ENCODE measurements at regions not wholly inside any gene's neighbourhood (a gene's known extent, or its start where the extent isn't known, plus 50 kb on each side); places are given as distances from the start of the nearest gene placed in this dataset.

DNA sequence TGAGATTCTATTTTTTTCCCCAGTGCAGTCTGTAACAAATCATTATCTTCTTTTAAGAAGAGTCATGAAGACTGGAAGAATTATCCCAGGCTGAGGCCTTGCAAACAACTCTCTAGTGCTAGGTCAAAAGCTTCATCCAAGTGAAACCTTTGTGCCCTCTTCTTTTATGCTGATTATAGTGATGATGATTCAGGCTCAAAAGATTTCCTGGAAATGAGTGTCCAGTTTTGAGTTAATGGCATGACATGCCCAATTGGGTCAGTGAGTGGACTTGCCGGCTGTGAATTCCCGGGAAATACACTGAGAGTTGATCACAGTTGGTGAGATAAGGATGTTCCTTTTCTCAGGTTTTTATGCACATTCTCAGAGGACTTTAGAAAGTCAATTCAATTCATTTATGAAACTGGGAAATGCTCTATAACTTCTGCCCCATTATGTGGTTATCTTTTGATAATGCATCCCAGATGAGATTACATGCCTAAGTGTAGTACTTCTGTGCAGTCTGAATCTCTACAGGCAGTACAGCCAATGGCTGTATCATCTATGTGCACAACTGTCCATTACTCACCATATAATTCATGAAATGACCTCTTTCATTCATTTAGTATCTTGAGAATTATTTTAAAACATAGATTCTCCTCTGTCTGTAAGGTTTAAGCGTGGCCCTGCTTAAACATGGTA is 66.2 kb downstream of the S1PR1 start:
- TF ChIP-seq, protein P1, sequence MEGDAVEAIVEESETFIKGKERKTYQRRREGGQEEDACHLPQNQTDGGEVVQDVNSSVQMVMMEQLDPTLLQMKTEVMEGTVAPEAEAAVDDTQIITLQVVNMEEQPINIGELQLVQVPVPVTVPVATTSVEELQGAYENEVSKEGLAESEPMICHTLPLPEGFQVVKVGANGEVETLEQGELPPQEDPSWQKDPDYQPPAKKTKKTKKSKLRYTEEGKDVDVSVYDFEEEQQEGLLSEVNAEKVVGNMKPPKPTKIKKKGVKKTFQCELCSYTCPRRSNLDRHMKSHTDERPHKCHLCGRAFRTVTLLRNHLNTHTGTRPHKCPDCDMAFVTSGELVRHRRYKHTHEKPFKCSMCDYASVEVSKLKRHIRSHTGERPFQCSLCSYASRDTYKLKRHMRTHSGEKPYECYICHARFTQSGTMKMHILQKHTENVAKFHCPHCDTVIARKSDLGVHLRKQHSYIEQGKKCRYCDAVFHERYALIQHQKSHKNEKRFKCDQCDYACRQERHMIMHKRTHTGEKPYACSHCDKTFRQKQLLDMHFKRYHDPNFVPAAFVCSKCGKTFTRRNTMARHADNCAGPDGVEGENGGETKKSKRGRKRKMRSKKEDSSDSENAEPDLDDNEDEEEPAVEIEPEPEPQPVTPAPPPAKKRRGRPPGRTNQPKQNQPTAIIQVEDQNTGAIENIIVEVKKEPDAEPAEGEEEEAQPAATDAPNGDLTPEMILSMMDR (CRISPR knock-in tag; IDR thresholded peaks at IDR 0.05) = no peak
- TF ChIP-seq DPF2 (CRISPR knock-in tag; IDR thresholded peaks at IDR 0.05; ENCODE audit: borderline replicate concordance, low read depth) (no peak), MXD4 (CRISPR knock-in tag; IDR thresholded peaks at IDR 0.05) (no peak), FOXJ3 (CRISPR knock-in tag; IDR thresholded peaks at IDR 0.05; ENCODE audit: borderline replicate concordance) (no peak), ZNF12 (CRISPR knock-in tag; IDR thresholded peaks at IDR 0.05) (no peak), KDM5A (IDR thresholded peaks at IDR 0.05; ENCODE audit: borderline replicate concordance, low read length) (no peak), ZNF138 (CRISPR knock-in tag; IDR thresholded peaks at IDR 0.05; ENCODE audit: low read depth) (no peak), ZMYM4 (CRISPR knock-in tag; IDR thresholded peaks at IDR 0.05) (no peak)
- TF ChIP-seq, protein P2, sequence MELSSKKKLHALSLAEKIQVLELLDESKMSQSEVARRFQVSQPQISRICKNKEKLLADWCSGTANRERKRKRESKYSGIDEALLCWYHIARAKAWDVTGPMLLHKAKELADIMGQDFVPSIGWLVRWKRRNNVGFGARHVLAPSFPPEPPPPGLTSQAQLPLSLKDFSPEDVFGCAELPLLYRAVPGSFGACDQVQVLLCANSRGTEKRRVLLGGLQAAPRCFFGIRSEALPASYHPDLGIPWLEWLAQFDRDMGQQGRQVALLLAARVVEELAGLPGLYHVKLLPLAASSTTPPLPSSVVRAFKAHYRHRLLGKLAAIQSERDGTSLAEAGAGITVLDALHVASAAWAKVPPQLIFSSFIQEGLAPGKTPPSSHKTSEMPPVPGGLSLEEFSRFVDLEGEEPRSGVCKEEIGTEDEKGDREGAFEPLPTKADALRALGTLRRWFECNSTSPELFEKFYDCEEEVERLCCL (CRISPR knock-in tag; IDR thresholded peaks at IDR 0.05; ENCODE audit: borderline replicate concordance) = no peak
- TF ChIP-seq, protein P3, sequence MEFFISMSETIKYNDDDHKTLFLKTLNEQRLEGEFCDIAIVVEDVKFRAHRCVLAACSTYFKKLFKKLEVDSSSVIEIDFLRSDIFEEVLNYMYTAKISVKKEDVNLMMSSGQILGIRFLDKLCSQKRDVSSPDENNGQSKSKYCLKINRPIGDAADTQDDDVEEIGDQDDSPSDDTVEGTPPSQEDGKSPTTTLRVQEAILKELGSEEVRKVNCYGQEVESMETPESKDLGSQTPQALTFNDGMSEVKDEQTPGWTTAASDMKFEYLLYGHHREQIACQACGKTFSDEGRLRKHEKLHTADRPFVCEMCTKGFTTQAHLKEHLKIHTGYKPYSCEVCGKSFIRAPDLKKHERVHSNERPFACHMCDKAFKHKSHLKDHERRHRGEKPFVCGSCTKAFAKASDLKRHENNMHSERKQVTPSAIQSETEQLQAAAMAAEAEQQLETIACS (CRISPR knock-in tag; IDR thresholded peaks at IDR 0.05) = no peak

Data from HepG2 (cell line).